RWPE1 (cell line): ENCODE measurements at regions not wholly inside any gene's neighbourhood (a gene's known extent, or its start where the extent isn't known, plus 50 kb on each side); places are given as distances from the start of the nearest gene placed in this dataset.

Experiments
- CTCF ChIA-PET: fragments of 350-600 bp; sonication (Branson Sonifier 250); formaldehyde crosslinking; extraction: SDS; loops from one replicate; lab custom pipeline; 2021; lab: Yijun Ruan, JAX
- POLR2A ChIA-PET: fragments of 400-600 bp; formaldehyde crosslinking; extraction: SDS; loops from one replicate; lab custom pipeline; 2020; ENCODE audit warnings: antibody characterized with exemption; ENCODE audit not compliant: low non-redundant PET; lab: Yijun Ruan, JAX
- DNase-seq: peaks from one replicate; pipeline ENCODE4 v3.0.0; 2012; ENCODE audit warnings: low spot score
- H3K27ac ChIP-seq: fragments of 450-650 bp; 2 replicates; pipeline ENCODE4 v1.5.1; 2017
- TF ChIP-seq, protein P1 (sequence below): fragments of 450-650 bp; conservative IDR thresholded peaks from 2 replicates; pipeline ENCODE4 v1.5.1; 2017; ENCODE audit warnings: low read depth, mild to moderate bottlenecking

DNA sequence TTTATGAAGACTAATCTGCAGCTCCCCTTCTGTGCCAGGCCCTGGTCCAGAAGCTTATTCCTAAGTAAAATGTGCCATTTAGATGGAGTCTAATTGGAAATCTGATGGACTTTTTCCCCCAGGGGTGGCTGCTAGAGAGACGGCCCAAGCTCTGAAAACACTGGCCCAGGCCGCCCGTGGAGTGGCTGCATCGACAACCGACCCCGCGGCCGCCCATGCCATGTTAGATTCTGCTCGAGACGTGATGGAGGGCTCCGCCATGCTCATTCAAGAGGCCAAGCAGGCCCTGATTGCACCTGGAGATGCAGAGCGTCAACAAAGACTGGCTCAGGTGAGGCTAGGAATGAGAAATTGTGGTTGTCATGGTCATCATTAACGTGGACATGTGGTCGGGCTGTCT is 305.8 kb upstream of the TPM1 start:
- H3K27ac ChIP-seq, result no peak overlapping the region
- TF ChIP-seq, protein P1, sequence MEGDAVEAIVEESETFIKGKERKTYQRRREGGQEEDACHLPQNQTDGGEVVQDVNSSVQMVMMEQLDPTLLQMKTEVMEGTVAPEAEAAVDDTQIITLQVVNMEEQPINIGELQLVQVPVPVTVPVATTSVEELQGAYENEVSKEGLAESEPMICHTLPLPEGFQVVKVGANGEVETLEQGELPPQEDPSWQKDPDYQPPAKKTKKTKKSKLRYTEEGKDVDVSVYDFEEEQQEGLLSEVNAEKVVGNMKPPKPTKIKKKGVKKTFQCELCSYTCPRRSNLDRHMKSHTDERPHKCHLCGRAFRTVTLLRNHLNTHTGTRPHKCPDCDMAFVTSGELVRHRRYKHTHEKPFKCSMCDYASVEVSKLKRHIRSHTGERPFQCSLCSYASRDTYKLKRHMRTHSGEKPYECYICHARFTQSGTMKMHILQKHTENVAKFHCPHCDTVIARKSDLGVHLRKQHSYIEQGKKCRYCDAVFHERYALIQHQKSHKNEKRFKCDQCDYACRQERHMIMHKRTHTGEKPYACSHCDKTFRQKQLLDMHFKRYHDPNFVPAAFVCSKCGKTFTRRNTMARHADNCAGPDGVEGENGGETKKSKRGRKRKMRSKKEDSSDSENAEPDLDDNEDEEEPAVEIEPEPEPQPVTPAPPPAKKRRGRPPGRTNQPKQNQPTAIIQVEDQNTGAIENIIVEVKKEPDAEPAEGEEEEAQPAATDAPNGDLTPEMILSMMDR, result no peak
- ChIA-PET POLR2A (no interaction called here), CTCF (interaction anchor here (0.7 kb wide), 1 partner anchor 30 kb away, joined by 7 read pairs; no protein-coding TSS in a partner anchor)
- DNase-seq, result no peak

GRCh38 chr15:62737551-62737950 is 305.0 kb upstream of the TPM1 start:
- DNase-seq, result no peak
- ChIA-PET POLR2A (no interaction called here), CTCF (no interaction called here)
- TF ChIP-seq, protein P1, result no peak
- H3K27ac ChIP-seq, result no peak overlapping the region

- peak; percentile 92 for DNase-seq
- ChIA-PET CTCF (interaction anchor here (0.6 to 0.7 kb wide), 2 partner anchors 9 to 355 kb away, joined by 4 read pairs; no protein-coding TSS in a partner anchor), POLR2A (interaction anchor here (0.6 to 0.7 kb wide), 2 partner anchors 250 to 372 kb away, joined by 3 read pairs; no protein-coding TSS in a partner anchor)
- TF ChIP-seq, protein P1, result no peak
- peak overlapping the region; percentile 53; the same call in 1 of the 2 replicates for H3K27ac ChIP-seq
These were observed 303.5 kb upstream of the TPM1 start for GRCh38 chr15:62739082-62739481.

DNA sequence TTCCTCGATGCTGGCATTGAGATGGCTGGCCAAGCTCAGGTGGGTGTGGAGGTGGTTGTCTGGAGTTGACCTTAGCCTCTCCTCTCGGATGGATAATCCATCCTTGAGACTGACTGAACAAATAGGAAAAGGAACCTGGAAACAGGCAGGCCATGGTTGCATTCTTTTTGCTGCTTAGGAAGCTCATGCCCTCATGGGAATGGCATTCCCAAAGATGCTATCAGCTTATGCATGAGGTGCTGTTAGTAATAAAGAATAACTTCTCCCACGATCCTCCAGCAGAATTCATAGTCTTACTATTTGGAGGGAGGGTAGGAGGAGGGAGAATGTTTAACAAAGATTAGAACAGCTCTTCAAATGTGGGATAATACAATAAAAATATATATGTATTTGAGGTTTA is 303.0 kb upstream of the TPM1 start:
- peak overlapping the region; percentile 53; the same call in 1 of the 2 replicates for H3K27ac ChIP-seq
- no peak for DNase-seq
- TF ChIP-seq, protein P1, result no peak
- ChIA-PET POLR2A (interaction anchor here (0.6 to 0.7 kb wide), 2 partner anchors 250 to 373 kb away, joined by 3 read pairs; no protein-coding TSS in a partner anchor), CTCF (no interaction called here)

- TF ChIP-seq, protein P1, result no peak
- DNase-seq, result no peak
- H3K27ac ChIP-seq, result no peak overlapping the region
- CTCF ChIA-PET, result no interaction called here
- POLR2A ChIA-PET, result no interaction called here
These were observed 302.2 kb upstream of the TPM1 start for GRCh38 chr15:62740141-62741004.

DNA sequence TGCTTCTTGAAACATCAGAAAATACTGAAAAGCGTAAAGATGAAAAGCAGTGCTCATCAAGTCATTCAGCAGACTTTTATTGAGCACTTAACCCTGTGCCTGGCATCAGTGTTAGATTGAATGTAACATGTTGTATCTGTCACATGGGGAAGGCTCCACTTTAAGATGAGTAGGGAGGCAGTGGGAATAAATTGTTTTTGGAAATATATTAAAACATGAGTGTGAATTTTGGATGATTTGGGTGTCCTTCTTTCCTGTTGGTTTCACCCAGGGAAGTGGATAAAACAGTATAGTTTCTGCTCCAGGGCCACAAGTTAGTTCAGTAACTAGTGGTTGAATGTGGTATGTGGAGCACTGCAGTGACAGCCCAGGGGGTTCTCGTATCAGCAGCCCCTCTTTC is 301.4 kb upstream of the TPM1 start:
- no peak for DNase-seq
- H3K27ac ChIP-seq, result no peak overlapping the region
- TF ChIP-seq, protein P1, result no peak
- ChIA-PET CTCF (interaction anchor here (0.6 to 3.2 kb wide), 3 partner anchors 15 to 308 kb away, joined by 3 to 21 read pairs (median 3); no protein-coding TSS in a partner anchor), POLR2A (no interaction called here)
